Neural cell (in vitro differentiated cells): ENCODE measurements at regions not wholly inside any gene's neighbourhood (a gene's known extent, or its start where the extent isn't known, plus 50 kb on each side); places are given as distances from the start of the nearest gene placed in this dataset.
"Not testable (repeated sequence)": the region's sequence is repeated elsewhere in the genome, so short reads cannot be mapped to it uniquely, and the experiment has no call there.

ENCODE experiments used
- H2AFZ ChIP-seq: fragments of 200-600, 300-800 bp; sonication (generic), shearing (Covaris generic); 2 replicates; pipeline ENCODE4 v1.6.0; 2014; ENCODE audit warnings: low read depth, mild to moderate bottlenecking, antibody characterized with exemption, low read length, moderate library complexity
- H3F3A ChIP-seq: fragments of 200-600 bp; shearing (Covaris generic); 2 replicates; pipeline ENCODE4 v1.6.1; 2016; ENCODE audit warnings: mild to moderate bottlenecking, moderate library complexity, mixed read lengths, antibody characterized with exemption, low read length; ENCODE audit not compliant: insufficient read depth, poor library complexity, severe bottlenecking
- H3K27ac ChIP-seq: fragments of 200-600, 300-800 bp; sonication (generic), shearing (Covaris generic); 2 replicates; pipeline ENCODE4 v1.5.1; 2014; ENCODE audit warnings: mild to moderate bottlenecking, low read length, moderate library complexity
- H3K27me3 ChIP-seq: fragments of 300-800, 200-600 bp; sonication (generic), shearing (Covaris generic); 2 replicates; pipeline ENCODE4 v1.6.0; 2014; ENCODE audit warnings: mild to moderate bottlenecking, low read depth, low read length, moderate library complexity; ENCODE audit not compliant: insufficient read depth
- H3K36me3 ChIP-seq: fragments of 300-800, 200-600 bp; sonication (generic), shearing (Covaris generic); 2 replicates; pipeline ENCODE4 v1.5.1; 2014; ENCODE audit warnings: mild to moderate bottlenecking, antibody characterized with exemption, low read length, moderate library complexity; ENCODE audit not compliant: insufficient read depth
- H3K4me2 ChIP-seq: fragments of 300-800, 200-600 bp; sonication (generic), shearing (Covaris generic); 2 replicates; pipeline ENCODE4 v1.6.0; 2014; ENCODE audit warnings: mild to moderate bottlenecking, low read length
- H3K4me3 ChIP-seq: fragments of 300-800, 200-600 bp; sonication (generic), shearing (Covaris generic); 2 replicates; pipeline ENCODE4 v1.5.1; 2014; ENCODE audit warnings: mild to moderate bottlenecking, low read length, moderate library complexity
- H3K79me2 ChIP-seq: fragments of 200-600 bp; shearing (Covaris generic); replicated peaks from 2 replicates; pipeline ENCODE4 v1.6.0; 2014; ENCODE audit warnings: mild to moderate bottlenecking, low read length, moderate library complexity; ENCODE audit not compliant: insufficient read depth
- H3K9ac ChIP-seq: fragments of 300-800, 200-600 bp; sonication (generic), shearing (Covaris generic); 2 replicates; pipeline ENCODE4 v1.6.1; 2016; ENCODE audit warnings: mild to moderate bottlenecking, low read length, mixed read lengths
- H3K9me2 ChIP-seq: fragments of 200-600 bp; shearing (Covaris generic); 2 replicates; pipeline ENCODE4 v1.6.1; 2016; ENCODE audit warnings: mild to moderate bottlenecking, low read length, mixed read lengths; ENCODE audit not compliant: insufficient read depth
- H3K9me3 ChIP-seq: fragments of 200-600, 300-800 bp; sonication (generic), shearing (Covaris generic); 2 replicates; pipeline ENCODE4 v1.6.1; 2016; ENCODE audit warnings: mild to moderate bottlenecking, mixed run types, low read length, moderate library complexity, mixed read lengths
- H4K20me1 ChIP-seq: fragments of 200-600 bp; shearing (Covaris generic); 2 replicates; pipeline ENCODE4 v1.6.1; 2016; ENCODE audit warnings: mild to moderate bottlenecking, mixed run types; ENCODE audit not compliant: insufficient read depth
- EP300 ChIP-seq: fragments of 450-650 bp; conservative IDR thresholded peaks from 2 replicates; pipeline ENCODE4 v1.6.1; 2014; ENCODE audit warnings: antibody characterized with exemption, mild to moderate bottlenecking, moderate library complexity; ENCODE audit not compliant: poor library complexity, severe bottlenecking
- EZH2 ChIP-seq: fragments of 200-600, 300-800 bp; shearing (Covaris generic), sonication (generic); IDR thresholded peaks from 2 replicates; pipeline ENCODE4 v1.6.1; 2014; ENCODE audit warnings: antibody characterized with exemption, low read length, borderline replicate concordance, mild to moderate bottlenecking; ENCODE audit not compliant: insufficient read depth, poor library complexity, severe bottlenecking
- MXI1 ChIP-seq: fragments of 450-650 bp; conservative IDR thresholded peaks from 2 replicates; pipeline ENCODE4 v1.6.1; 2014; ENCODE audit warnings: antibody characterized with exemption, mild to moderate bottlenecking; ENCODE audit not compliant: poor library complexity, severe bottlenecking
- POLR2AphosphoS5 ChIP-seq: IDR thresholded peaks from 2 replicates; pipeline ENCODE4 v1.6.1; 2012
- RAD21 ChIP-seq: fragments of 450-650 bp; conservative IDR thresholded peaks from 2 replicates; pipeline ENCODE4 v1.6.1; 2014; ENCODE audit warnings: antibody characterized with exemption, mild to moderate bottlenecking, moderate library complexity
- SMC3 ChIP-seq: fragments of 450-650 bp; conservative IDR thresholded peaks from 2 replicates; pipeline ENCODE4 v1.6.1; 2014; ENCODE audit warnings: antibody characterized with exemption, mild to moderate bottlenecking, moderate library complexity; ENCODE audit not compliant: poor library complexity
- TAF1 ChIP-seq: IDR thresholded peaks from 2 replicates; pipeline ENCODE4 v1.6.1; 2012; ENCODE audit warnings: low read depth
- TF ChIP-seq, protein P1 (sequence below): IDR thresholded peaks from 2 replicates; pipeline ENCODE4 v1.6.1; 2012; ENCODE audit warnings: borderline replicate concordance
- TF ChIP-seq, protein P2 (sequence below): fragments of 450-650 bp; IDR thresholded peaks from 2 replicates; pipeline ENCODE4 v1.5.1; 2014; ENCODE audit warnings: antibody characterized with exemption, mild to moderate bottlenecking, moderate library complexity; ENCODE audit not compliant: poor library complexity, severe bottlenecking

DNA sequence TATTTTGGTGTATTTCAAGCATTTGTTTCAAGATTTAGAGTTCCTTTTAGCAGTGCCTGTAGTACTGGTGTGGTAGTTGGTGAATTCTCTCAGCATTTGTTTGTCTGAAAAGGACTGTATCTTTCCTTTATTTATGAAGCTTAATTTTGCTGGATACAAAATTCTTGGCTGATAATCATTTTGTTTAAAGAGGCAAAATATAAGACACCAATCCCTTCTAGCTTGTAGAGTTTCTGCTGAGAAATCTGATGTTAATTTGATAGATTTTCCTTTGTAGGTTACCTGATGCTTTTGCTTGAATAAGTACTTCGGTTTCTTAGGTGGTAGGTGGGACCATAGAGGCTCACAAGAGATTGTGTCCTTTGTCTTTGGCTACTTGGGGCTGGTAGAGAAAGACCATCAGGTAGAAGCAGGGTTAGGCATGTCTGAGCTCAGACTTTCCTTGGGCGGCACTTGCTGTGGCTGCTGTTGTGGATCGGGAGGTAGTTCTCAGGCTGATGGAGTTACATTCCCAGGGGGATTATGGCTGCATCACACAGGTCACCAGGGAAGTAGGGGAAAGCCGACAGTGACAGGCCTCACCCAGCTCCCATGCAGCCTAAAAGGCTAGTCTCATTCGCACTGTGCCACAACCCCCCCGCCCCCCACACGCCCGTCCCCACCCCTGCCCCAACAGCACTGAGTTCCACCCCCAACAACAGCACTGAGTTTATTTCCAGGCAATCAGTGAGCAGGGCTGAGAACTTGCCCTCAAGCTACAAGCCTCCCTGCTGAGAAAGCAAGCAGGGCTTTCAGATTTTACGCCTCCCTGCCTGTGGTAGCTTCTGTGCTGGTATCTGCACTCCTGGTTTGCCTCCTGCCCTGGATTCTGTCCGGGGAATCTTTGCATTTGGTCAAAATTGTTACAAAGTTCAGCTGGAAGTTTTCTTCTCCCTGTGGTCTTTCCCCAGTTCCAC, 127.1 kb upstream of the GLRA1 start:
- TF ChIP-seq RAD21, result no peak
- no peak for TF ChIP-seq TAF1
- TF ChIP-seq SMC3, result no peak
- no peak overlapping the region for H3K4me2 ChIP-seq
- H3K27ac ChIP-seq, result no peak overlapping the region
- H3K79me2 ChIP-seq, result no peaks in the 10 kb centered on the region
- H3K4me3 ChIP-seq, result no peak overlapping the region
- H4K20me1 ChIP-seq, result no peaks in the 10 kb centered on the region
- no peak overlapping the region for H2AFZ ChIP-seq
- H3K27me3 ChIP-seq, result no peaks in the 10 kb centered on the region
- H3F3A ChIP-seq, result no peaks in the 10 kb centered on the region
- H3K9me3 ChIP-seq, result no peaks in the 10 kb centered on the region
- H3K9ac ChIP-seq, result no peak overlapping the region
- H3K9me2 ChIP-seq, result no peaks in the 10 kb centered on the region
- H3K36me3 ChIP-seq, result no peaks in the 10 kb centered on the region

DNA sequence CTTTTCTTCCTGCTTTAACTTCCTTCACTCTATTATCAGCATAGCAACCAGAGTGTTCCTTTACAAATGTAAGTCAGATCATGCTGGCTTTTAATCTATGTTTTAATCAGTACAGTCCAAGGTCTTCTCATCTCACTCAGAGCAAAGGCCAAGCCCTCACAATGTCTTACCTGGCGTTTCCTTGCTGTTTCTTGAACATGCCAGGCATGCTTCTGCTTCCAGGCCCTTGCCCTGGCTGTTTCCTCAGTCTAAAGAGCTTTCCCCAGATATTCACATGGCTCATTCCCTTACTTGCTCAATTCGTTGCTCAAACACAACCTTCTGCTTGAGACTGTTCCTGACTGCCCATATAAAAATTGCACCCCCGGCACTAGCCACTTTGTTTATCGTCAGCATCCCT, 121.7 kb upstream of the GLRA1 start:
- no peak overlapping the region for H2AFZ ChIP-seq
- no peaks in the 10 kb centered on the region for H3K9me3 ChIP-seq
- no peak overlapping the region for H3K9ac ChIP-seq
- TF ChIP-seq, protein P1, sequence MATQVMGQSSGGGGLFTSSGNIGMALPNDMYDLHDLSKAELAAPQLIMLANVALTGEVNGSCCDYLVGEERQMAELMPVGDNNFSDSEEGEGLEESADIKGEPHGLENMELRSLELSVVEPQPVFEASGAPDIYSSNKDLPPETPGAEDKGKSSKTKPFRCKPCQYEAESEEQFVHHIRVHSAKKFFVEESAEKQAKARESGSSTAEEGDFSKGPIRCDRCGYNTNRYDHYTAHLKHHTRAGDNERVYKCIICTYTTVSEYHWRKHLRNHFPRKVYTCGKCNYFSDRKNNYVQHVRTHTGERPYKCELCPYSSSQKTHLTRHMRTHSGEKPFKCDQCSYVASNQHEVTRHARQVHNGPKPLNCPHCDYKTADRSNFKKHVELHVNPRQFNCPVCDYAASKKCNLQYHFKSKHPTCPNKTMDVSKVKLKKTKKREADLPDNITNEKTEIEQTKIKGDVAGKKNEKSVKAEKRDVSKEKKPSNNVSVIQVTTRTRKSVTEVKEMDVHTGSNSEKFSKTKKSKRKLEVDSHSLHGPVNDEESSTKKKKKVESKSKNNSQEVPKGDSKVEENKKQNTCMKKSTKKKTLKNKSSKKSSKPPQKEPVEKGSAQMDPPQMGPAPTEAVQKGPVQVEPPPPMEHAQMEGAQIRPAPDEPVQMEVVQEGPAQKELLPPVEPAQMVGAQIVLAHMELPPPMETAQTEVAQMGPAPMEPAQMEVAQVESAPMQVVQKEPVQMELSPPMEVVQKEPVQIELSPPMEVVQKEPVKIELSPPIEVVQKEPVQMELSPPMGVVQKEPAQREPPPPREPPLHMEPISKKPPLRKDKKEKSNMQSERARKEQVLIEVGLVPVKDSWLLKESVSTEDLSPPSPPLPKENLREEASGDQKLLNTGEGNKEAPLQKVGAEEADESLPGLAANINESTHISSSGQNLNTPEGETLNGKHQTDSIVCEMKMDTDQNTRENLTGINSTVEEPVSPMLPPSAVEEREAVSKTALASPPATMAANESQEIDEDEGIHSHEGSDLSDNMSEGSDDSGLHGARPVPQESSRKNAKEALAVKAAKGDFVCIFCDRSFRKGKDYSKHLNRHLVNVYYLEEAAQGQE, result no peak
- TF ChIP-seq TAF1, result no peak
- TF ChIP-seq MXI1, result no peak
- no peak for TF ChIP-seq EP300
- TF ChIP-seq RAD21, result no peak
- TF ChIP-seq SMC3, result no peak
- TF ChIP-seq POLR2AphosphoS5, result no peak
- TF ChIP-seq, protein P2, sequence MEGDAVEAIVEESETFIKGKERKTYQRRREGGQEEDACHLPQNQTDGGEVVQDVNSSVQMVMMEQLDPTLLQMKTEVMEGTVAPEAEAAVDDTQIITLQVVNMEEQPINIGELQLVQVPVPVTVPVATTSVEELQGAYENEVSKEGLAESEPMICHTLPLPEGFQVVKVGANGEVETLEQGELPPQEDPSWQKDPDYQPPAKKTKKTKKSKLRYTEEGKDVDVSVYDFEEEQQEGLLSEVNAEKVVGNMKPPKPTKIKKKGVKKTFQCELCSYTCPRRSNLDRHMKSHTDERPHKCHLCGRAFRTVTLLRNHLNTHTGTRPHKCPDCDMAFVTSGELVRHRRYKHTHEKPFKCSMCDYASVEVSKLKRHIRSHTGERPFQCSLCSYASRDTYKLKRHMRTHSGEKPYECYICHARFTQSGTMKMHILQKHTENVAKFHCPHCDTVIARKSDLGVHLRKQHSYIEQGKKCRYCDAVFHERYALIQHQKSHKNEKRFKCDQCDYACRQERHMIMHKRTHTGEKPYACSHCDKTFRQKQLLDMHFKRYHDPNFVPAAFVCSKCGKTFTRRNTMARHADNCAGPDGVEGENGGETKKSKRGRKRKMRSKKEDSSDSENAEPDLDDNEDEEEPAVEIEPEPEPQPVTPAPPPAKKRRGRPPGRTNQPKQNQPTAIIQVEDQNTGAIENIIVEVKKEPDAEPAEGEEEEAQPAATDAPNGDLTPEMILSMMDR, result no peak
- no peak for TF ChIP-seq EZH2
- H3K79me2 ChIP-seq, result no peaks in the 10 kb centered on the region
- H3F3A ChIP-seq, result no peaks in the 10 kb centered on the region
- no peak overlapping the region for H3K4me2 ChIP-seq
- H3K27ac ChIP-seq, result no peak overlapping the region
- H3K36me3 ChIP-seq, result no peaks in the 10 kb centered on the region
- H3K27me3 ChIP-seq, result no peaks in the 10 kb centered on the region
- H3K9me2 ChIP-seq, result no peaks in the 10 kb centered on the region
- no peaks in the 10 kb centered on the region for H4K20me1 ChIP-seq
- no peak overlapping the region for H3K4me3 ChIP-seq

DNA sequence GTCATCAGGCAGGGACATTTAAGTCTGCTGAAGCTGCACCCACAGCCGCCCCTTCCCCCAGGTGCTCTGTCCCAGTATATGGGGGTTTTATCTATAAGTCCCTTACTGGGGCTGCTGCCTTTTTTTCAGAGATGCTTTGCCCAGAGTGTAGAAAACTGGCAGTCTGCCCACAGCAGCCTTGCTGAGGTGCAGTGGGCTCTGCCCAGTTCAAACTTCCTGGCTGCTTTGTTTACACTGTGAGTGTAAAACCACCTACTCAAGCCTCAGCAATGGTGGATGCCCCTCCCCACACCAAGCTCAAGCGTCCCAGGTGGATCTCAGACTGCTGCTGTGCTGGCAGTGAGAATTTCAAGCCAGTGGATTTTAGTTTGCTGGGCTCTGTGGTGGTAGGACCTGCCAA, 114.2 kb upstream of the GLRA1 start:
- not testable (repeated sequence) for H3K4me2 ChIP-seq, H2AFZ ChIP-seq, H3K27me3 ChIP-seq, H3K9me3 ChIP-seq, H3K9me2 ChIP-seq, H3K36me3 ChIP-seq, H3K79me2 ChIP-seq, H3K27ac ChIP-seq, H4K20me1 ChIP-seq, H3K9ac ChIP-seq, H3F3A ChIP-seq, H3K4me3 ChIP-seq

DNA sequence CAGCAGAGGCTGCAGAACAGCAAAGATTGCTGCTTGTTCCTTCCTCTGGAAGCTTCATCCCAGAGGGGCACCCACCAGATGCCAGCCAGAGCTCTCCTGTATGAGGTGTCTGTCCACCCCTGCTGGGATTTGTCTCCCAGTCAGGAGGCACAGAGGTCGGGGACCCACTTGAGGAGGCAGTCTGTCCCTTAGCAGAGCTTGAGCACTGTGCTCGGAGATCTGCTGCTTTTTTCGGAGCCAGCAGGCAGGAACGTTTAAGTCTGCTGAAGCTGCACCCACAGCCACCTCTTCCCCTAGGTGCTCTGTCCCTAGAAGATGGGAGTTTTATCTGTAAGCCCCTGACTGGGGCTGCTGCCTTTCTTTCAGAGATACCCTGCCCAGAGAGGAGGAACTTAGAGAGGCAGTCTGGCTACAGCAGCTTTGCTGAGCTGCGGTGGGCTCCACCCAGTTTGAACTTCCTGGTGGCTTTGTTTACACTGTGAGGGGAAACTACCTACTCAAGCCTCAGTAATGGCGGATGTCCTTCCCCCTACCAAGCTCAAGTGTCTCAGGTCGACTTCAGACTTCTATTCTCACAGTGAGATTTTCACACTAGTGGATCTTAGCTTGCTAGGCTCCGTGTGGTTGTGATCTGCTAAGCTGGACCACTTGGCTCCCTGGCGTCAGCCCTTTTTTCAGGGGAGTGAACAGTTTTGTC, 101.8 kb upstream of the GLRA1 start:
- H3K27me3 ChIP-seq, H3F3A ChIP-seq, H3K79me2 ChIP-seq, H3K9me3 ChIP-seq, H3K9me2 ChIP-seq, H3K27ac ChIP-seq, H3K36me3 ChIP-seq, H2AFZ ChIP-seq, H3K9ac ChIP-seq, H3K4me2 ChIP-seq, H3K4me3 ChIP-seq, H4K20me1 ChIP-seq: not testable (repeated sequence)
